ENCODE measurements at regions not wholly inside any gene's neighbourhood (a gene's known extent, or its start where the extent isn't known, plus 50 kb on each side); places are given as distances from the start of the nearest gene placed in this dataset.

DNA sequence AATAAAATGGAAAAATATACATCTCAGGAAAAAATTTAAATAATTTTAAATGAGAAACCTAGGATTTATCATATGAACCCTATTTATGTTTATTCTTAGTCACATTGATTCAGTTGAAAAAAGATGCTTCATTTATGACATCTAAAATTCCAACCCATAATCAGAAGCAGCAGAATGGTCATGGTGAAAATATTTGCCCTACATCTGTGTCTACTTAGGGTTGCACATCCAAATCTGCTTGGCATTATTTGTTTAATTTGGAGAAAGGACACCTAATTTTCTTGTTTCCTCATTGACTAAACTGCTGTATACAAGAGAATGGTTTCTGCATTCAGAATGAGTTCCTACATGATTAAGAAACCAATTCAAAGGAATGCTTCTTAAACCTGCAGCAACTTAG is 72.9 kb upstream of the SKAP2 start:
- no peak for TF ChIP-seq POLR2A (IDR thresholded peaks at IDR 0.05; ENCODE audit: low read length)
- no peak for TF ChIP-seq GATA1 (IDR thresholded peaks at IDR 0.05; ENCODE audit: low read depth, low read length)

Measured in erythroblast (primary cell).